Mucosa of gallbladder (tissue), 1 donor: ENCODE measurements at regions not wholly inside any gene's neighbourhood (a gene's known extent, or its start where the extent isn't known, plus 50 kb on each side); places are given as distances from the start of the nearest gene placed in this dataset.

Source experiments
- DNase-seq: peaks from one replicate; pipeline ENCODE4 v3.0.0-alpha.2; 2020; ENCODE audit warnings: low spot score
- donor health status: DM: no; HTN: no; CAD: no.

GRCh38 chr12:132408626-132409494 lies 79.5 kb upstream of the GALNT9 start:
- DNase-seq = no peak

- no peak for DNase-seq
Observed at GRCh38 chr12:132407992-132408391, 78.6 kb upstream of the GALNT9 start.

- DNase-seq = no peak
Observed at GRCh38 chr12:132407451-132407961, 78.1 kb upstream of the GALNT9 start.

- no peak for DNase-seq
Observed at GRCh38 chr12:132406493-132407450, 77.4 kb upstream of the GALNT9 start.

- no peak for DNase-seq
Observed at GRCh38 chr12:132405742-132406251, 76.4 kb upstream of the GALNT9 start.

- DNase-seq = no peak
Observed at GRCh38 chr12:132404951-132405741, 75.8 kb upstream of the GALNT9 start.

GRCh38 chr12:132404435-132404855 lies 75.1 kb upstream of the GALNT9 start:
- no peak for DNase-seq

- no peak for DNase-seq
Observed at GRCh38 chr12:132403636-132404434, 74.4 kb upstream of the GALNT9 start.

- no peak for DNase-seq
Observed at GRCh38 chr12:132402831-132403416, 73.5 kb upstream of the GALNT9 start.

- no peak for DNase-seq
Observed at GRCh38 chr12:132401982-132402381, 72.6 kb upstream of the GALNT9 start.

- no peak for DNase-seq
Observed at GRCh38 chr12:132400011-132400641, 70.7 kb upstream of the GALNT9 start.

GRCh38 chr12:132399092-132400010 lies 70.0 kb upstream of the GALNT9 start:
- DNase-seq = no peak

- DNase-seq = no peak
Observed at GRCh38 chr12:132398386-132398991, 69.1 kb upstream of the GALNT9 start.

- no peak for DNase-seq
Observed at GRCh38 chr12:132397934-132398385, 68.6 kb upstream of the GALNT9 start.

- DNase-seq = no peak
Observed at GRCh38 chr12:132397152-132397933, 68.0 kb upstream of the GALNT9 start.

- DNase-seq = no peak
Observed at GRCh38 chr12:132396657-132397056, 67.3 kb upstream of the GALNT9 start.

- DNase-seq = no peak
Observed at GRCh38 chr12:132395908-132396305, 66.5 kb upstream of the GALNT9 start.
